ENCODE measurements at regions not wholly inside any gene's neighbourhood (a gene's known extent, or its start where the extent isn't known, plus 50 kb on each side); places are given as distances from the start of the nearest gene placed in this dataset.

- H3K4me1 ChIP-seq (ENCODE audit: control insufficient read depth in 2 of 3, insufficient read depth in 2 of 3, low read depth in 1 of 3, low read length in 3 of 3): no peaks in the 10 kb centered on the region
- DNase-seq (no peak), FAIRE-seq (no peak)
- no peaks in the 10 kb centered on the region for H3K9me3 ChIP-seq (ENCODE audit: control insufficient read depth in 2 of 3, insufficient read depth in 1 of 3, low read length in 3 of 3)
- H3K27ac ChIP-seq (ENCODE audit: low read depth in 2 of 2, low read length in 2 of 2): no peak overlapping the region
- H3K9ac ChIP-seq (ENCODE audit: low read length in 3 of 3): no peak overlapping the region
- TF ChIP-seq CTCF (IDR thresholded peaks at IDR 0.05; ENCODE audit: borderline replicate concordance, extremely low read depth, insufficient read depth): no peak
- H3K36me3 ChIP-seq (ENCODE audit: control insufficient read depth in 2 of 3, insufficient read depth in 3 of 3, low read length in 3 of 3): no peaks in the 10 kb centered on the region
- H3K4me3 ChIP-seq (ENCODE audit: low read length in 3 of 3): no peak overlapping the region
- no peaks in the 10 kb centered on the region for H3K27me3 ChIP-seq (ENCODE audit: control insufficient read depth, insufficient read depth, low read length)
- intact Hi-C loops (cut with DNase I): no loop called here
Observed at GRCh38 chr3:18079062-18079461, 336.6 kb upstream of the TBC1D5 start.

- intact Hi-C loops (cut with DNase I): no loop called here
- FAIRE-seq (no peak), DNase-seq (no peak)
- no peak overlapping the region for H3K27ac ChIP-seq (ENCODE audit: low read depth in 2 of 2, low read length in 2 of 2)
- no peaks in the 10 kb centered on the region for H3K4me1 ChIP-seq (ENCODE audit: control insufficient read depth in 2 of 3, insufficient read depth in 2 of 3, low read depth in 1 of 3, low read length in 3 of 3)
- no peak overlapping the region for H3K9ac ChIP-seq (ENCODE audit: low read length in 3 of 3)
- no peaks in the 10 kb centered on the region for H3K27me3 ChIP-seq (ENCODE audit: control insufficient read depth, insufficient read depth, low read length)
- H3K9me3 ChIP-seq (ENCODE audit: control insufficient read depth in 2 of 3, insufficient read depth in 1 of 3, low read length in 3 of 3): no peaks in the 10 kb centered on the region
- H3K36me3 ChIP-seq (ENCODE audit: control insufficient read depth in 2 of 3, insufficient read depth in 3 of 3, low read length in 3 of 3): no peaks in the 10 kb centered on the region
- no peak for TF ChIP-seq CTCF (IDR thresholded peaks at IDR 0.05; ENCODE audit: borderline replicate concordance, extremely low read depth, insufficient read depth)
- no peak overlapping the region for H3K4me3 ChIP-seq (ENCODE audit: low read length in 3 of 3)
Observed at GRCh38 chr3:18077128-18077840, 334.9 kb upstream of the TBC1D5 start.

- Histone ChIP-seq H3K4me1 (ENCODE audit: control insufficient read depth in 2 of 3, insufficient read depth in 2 of 3, low read depth in 1 of 3, low read length in 3 of 3) (no peaks in the 10 kb centered on the region), H3K9ac (ENCODE audit: low read length in 3 of 3) (no peak overlapping the region), H3K27me3 (ENCODE audit: control insufficient read depth, insufficient read depth, low read length) (no peaks in the 10 kb centered on the region), H3K27ac (ENCODE audit: low read depth in 2 of 2, low read length in 2 of 2) (no peak overlapping the region), H3K9me3 (ENCODE audit: control insufficient read depth in 2 of 3, insufficient read depth in 1 of 3, low read length in 3 of 3) (no peaks in the 10 kb centered on the region), H3K4me3 (ENCODE audit: low read length in 3 of 3) (no peak overlapping the region), H3K36me3 (ENCODE audit: control insufficient read depth in 2 of 3, insufficient read depth in 3 of 3, low read length in 3 of 3) (no peaks in the 10 kb centered on the region)
- no peak for DNase-seq
- intact Hi-C loops (cut with DNase I): no loop called here
- TF ChIP-seq CTCF (IDR thresholded peaks at IDR 0.05; ENCODE audit: borderline replicate concordance, extremely low read depth, insufficient read depth): no peak
- FAIRE-seq: no peak
Observed at GRCh38 chr3:18076301-18076700, 333.9 kb upstream of the TBC1D5 start.

- DNase-seq (no peak), FAIRE-seq (no peak)
- Histone ChIP-seq H3K4me3 (ENCODE audit: low read length in 3 of 3) (no peak overlapping the region), H3K27me3 (ENCODE audit: control insufficient read depth, insufficient read depth, low read length) (no peaks in the 10 kb centered on the region), H3K4me1 (ENCODE audit: control insufficient read depth in 2 of 3, insufficient read depth in 2 of 3, low read depth in 1 of 3, low read length in 3 of 3) (no peaks in the 10 kb centered on the region), H3K9ac (ENCODE audit: low read length in 3 of 3) (no peak overlapping the region), H3K9me3 (ENCODE audit: control insufficient read depth in 2 of 3, insufficient read depth in 1 of 3, low read length in 3 of 3) (no peaks in the 10 kb centered on the region), H3K27ac (ENCODE audit: low read depth in 2 of 2, low read length in 2 of 2) (no peak overlapping the region), H3K36me3 (ENCODE audit: control insufficient read depth in 2 of 3, insufficient read depth in 3 of 3, low read length in 3 of 3) (no peaks in the 10 kb centered on the region)
- no peak for TF ChIP-seq CTCF (IDR thresholded peaks at IDR 0.05; ENCODE audit: borderline replicate concordance, extremely low read depth, insufficient read depth)
- intact Hi-C loops (cut with DNase I): no loop called here
Observed at GRCh38 chr3:18075799-18076198, 333.4 kb upstream of the TBC1D5 start.

All from kidney (tissue), 13 donors.